ENCODE measurements at regions not wholly inside any gene's neighbourhood (a gene's known extent, or its start where the extent isn't known, plus 50 kb on each side); places are given as distances from the start of the nearest gene placed in this dataset.

DNA sequence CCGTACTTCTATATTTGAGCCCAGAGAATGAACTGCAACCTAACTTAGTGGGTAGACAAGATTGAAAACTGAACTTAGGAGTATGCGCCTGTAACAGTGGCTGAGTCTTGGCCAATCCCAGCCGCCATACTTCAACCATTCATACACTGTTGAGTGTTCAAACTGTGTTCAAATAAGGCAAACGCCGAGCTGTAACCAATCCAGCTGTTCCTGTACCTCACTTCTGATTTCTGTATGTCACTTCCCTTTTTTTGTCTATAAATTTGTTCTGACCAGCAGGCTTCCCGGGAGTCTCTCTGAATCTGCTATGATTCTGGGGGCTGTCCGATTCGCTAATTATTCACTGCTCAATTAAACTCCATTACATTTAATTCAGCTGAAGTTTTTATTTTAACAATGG lies 58.6 kb upstream of the TPM1 start:
- TF ChIP-seq, protein P1, sequence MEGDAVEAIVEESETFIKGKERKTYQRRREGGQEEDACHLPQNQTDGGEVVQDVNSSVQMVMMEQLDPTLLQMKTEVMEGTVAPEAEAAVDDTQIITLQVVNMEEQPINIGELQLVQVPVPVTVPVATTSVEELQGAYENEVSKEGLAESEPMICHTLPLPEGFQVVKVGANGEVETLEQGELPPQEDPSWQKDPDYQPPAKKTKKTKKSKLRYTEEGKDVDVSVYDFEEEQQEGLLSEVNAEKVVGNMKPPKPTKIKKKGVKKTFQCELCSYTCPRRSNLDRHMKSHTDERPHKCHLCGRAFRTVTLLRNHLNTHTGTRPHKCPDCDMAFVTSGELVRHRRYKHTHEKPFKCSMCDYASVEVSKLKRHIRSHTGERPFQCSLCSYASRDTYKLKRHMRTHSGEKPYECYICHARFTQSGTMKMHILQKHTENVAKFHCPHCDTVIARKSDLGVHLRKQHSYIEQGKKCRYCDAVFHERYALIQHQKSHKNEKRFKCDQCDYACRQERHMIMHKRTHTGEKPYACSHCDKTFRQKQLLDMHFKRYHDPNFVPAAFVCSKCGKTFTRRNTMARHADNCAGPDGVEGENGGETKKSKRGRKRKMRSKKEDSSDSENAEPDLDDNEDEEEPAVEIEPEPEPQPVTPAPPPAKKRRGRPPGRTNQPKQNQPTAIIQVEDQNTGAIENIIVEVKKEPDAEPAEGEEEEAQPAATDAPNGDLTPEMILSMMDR (IDR thresholded peaks at IDR 0.05; ENCODE audit: low read depth, low read length) = no peak
- in situ Hi-C loops (cut with HindIII; ENCODE audit: low sequenced_read_pairs) = no loop called here
- DNase-seq (ENCODE audit: low read depth, low spot score) = no peak
- no peak overlapping the region for H3K4me3 ChIP-seq (ENCODE audit: low read depth, low read length)

- in situ Hi-C loops (cut with HindIII; ENCODE audit: low sequenced_read_pairs) = no loop called here
- TF ChIP-seq, protein P1 (IDR thresholded peaks at IDR 0.05; ENCODE audit: low read depth, low read length) = no peak
- no peak overlapping the region for H3K4me3 ChIP-seq (ENCODE audit: low read depth, low read length)
- peak; percentile 93 for DNase-seq (ENCODE audit: low read depth, low spot score)
Observed at GRCh38 chr15:62985768-62986167, 56.8 kb upstream of the TPM1 start.

- TF ChIP-seq, protein P1 (IDR thresholded peaks at IDR 0.05; ENCODE audit: low read depth, low read length) = no peak
- in situ Hi-C loops (cut with HindIII; ENCODE audit: low sequenced_read_pairs) = no loop called here
- H3K4me3 ChIP-seq (ENCODE audit: low read depth, low read length) = no peak overlapping the region
- no peak for DNase-seq (ENCODE audit: low read depth, low spot score)
Observed at GRCh38 chr15:62986948-62987347, 55.6 kb upstream of the TPM1 start.

DNA sequence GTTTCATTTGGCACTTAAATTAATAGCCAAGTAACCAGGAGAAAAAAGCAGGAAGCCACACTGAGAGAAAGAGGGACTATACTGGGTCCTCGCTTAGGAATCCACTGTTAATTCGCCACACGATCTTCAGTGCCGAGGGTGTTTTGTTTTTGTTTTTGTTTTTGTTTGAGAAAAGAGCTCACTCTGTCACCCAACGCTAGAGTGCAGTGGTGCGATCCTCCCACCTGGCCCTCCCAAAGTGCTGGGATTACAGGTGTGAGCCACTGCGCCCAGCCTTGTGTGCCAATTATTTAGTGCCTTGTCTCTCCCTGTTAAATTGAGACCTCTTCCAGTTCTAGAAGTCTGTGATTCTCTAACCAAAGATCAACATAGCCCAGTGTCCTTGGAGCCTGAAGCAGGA lies 53.8 kb upstream of the TPM1 start:
- in situ Hi-C loops (cut with HindIII; ENCODE audit: low sequenced_read_pairs) = no loop called here
- TF ChIP-seq, protein P1 (IDR thresholded peaks at IDR 0.05; ENCODE audit: low read depth, low read length) = no peak
- no peak for DNase-seq (ENCODE audit: low read depth, low spot score)
- no peak overlapping the region for H3K4me3 ChIP-seq (ENCODE audit: low read depth, low read length)

DNA sequence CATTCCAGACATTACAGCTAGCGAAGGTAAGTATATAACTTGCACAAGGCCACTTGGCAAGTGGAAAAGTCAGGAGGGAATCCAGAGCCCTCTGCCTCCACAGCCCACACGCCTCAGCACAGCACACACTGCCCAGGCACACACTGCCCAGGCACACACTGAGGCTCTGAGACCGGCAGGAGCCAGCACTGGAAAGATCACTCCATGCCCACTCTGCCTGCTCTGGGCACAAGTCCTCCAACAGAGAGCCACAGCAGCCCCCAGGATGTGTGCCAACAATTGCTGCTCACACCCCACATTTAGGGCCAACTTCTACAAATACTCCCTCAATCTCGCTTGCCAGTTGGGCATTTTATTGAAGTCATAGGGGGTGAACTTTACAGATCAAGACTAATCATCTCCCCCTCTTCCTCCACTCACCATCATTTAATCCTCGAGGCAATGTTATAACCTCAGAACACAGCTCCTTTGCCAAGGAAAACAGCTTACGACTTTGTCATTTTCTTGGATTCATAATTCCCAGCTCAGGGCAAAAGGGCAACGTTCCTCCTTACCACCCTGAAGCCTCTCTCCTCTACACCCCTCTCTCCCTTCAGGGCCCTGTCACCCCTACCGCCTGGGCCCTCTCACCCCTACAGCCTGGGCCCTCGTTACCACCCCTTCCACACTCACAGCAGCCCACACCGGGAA lies 53.0 kb upstream of the TPM1 start:
- peak; percentile 49 for DNase-seq (ENCODE audit: low read depth, low spot score)
- in situ Hi-C loops (cut with HindIII; ENCODE audit: low sequenced_read_pairs) = no loop called here
- H3K4me3 ChIP-seq (ENCODE audit: low read depth, low read length) = no peak overlapping the region
- TF ChIP-seq, protein P1 (IDR thresholded peaks at IDR 0.05; ENCODE audit: low read depth, low read length) = no peak

GRCh38 chr15:62991698-62992097 lies 50.8 kb upstream of the TPM1 start:
- DNase-seq (ENCODE audit: low read depth, low spot score) = no peak
- in situ Hi-C loops (cut with HindIII; ENCODE audit: low sequenced_read_pairs) = no loop called here
- no peak overlapping the region for H3K4me3 ChIP-seq (ENCODE audit: low read depth, low read length)
- TF ChIP-seq, protein P1 (IDR thresholded peaks at IDR 0.05; ENCODE audit: low read depth, low read length) = no peak

All from astrocyte of the spinal cord (primary cell).